ENCODE measurements at regions not wholly inside any gene's neighbourhood (a gene's known extent, or its start where the extent isn't known, plus 50 kb on each side); places are given as distances from the start of the nearest gene placed in this dataset.
"Not testable (repeated sequence)": the region's sequence is repeated elsewhere in the genome, so short reads cannot be mapped to it uniquely, and the experiment has no call there.

DNA sequence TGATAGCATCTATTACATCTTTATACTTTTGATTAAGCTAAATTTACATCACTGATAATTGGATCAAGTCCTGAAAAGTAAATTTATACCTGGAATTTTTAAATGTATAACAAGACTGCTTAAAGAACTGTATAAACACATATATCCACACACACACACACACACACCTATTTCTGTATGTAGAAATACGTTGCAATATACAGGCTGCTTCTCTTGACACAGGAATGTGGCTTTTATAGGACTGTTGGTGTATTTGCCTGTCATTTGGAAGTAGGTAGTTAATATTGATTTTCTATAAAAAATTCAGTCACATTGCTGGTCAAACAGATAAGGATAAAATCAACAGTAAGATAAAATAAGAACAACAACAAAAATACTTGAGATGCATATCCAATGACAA lies 708.5 kb upstream of the RAG2 start:
- DNase-seq (ENCODE audit: low spot score) = no peak
- in situ Hi-C loops (cut with MboI; ENCODE audit: low sequenced_read_pairs, unreplicated experiment) = no loop called here
- TF ChIP-seq, protein P1, sequence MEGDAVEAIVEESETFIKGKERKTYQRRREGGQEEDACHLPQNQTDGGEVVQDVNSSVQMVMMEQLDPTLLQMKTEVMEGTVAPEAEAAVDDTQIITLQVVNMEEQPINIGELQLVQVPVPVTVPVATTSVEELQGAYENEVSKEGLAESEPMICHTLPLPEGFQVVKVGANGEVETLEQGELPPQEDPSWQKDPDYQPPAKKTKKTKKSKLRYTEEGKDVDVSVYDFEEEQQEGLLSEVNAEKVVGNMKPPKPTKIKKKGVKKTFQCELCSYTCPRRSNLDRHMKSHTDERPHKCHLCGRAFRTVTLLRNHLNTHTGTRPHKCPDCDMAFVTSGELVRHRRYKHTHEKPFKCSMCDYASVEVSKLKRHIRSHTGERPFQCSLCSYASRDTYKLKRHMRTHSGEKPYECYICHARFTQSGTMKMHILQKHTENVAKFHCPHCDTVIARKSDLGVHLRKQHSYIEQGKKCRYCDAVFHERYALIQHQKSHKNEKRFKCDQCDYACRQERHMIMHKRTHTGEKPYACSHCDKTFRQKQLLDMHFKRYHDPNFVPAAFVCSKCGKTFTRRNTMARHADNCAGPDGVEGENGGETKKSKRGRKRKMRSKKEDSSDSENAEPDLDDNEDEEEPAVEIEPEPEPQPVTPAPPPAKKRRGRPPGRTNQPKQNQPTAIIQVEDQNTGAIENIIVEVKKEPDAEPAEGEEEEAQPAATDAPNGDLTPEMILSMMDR (IDR thresholded peaks at IDR 0.05; ENCODE audit: borderline replicate concordance, control extremely low read depth, extremely low read depth, insufficient read depth, missing control alignments) = no peak

DNA sequence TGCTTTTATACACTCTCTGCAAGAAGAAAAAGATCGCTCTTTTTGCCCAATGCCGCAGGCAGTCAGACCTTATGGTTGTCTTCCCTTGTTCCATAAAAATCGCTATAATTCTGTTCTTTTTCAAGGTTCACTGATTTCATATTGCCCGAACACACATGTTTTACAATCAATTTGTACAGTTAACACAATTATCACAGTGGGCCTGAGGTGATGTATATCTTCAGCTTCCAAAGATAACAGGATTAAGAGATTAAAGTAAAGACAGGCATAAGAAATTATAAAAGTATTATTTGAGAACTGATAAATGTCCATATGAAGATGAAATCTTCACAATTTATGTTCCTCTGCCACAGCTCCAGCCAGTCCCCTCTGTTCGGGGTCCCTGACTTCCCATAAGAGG lies 703.4 kb upstream of the RAG2 start:
- in situ Hi-C loops (cut with MboI; ENCODE audit: low sequenced_read_pairs, unreplicated experiment); DNase-seq (ENCODE audit: low spot score): not testable (repeated sequence)

DNA sequence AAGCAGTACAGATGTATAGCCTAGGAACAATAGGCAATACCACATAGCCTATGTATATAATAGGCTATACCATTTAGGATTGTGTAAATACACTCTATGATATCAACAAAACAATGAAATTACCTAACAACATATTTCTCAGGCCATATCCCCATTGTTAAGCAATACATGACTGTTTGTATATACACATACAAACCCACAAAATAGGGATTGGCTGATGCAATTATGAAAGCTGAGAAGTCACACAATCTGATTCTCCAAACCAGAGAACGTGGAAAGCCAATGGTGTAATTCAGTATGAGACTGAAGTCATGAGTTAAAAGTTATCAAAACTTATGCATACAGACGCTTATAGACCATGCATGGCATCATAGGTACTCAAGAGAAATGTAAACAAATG lies 700.1 kb upstream of the RAG2 start:
- TF ChIP-seq, protein P1 (IDR thresholded peaks at IDR 0.05; ENCODE audit: borderline replicate concordance, control extremely low read depth, extremely low read depth, insufficient read depth, missing control alignments) = no peak
- no peak for DNase-seq (ENCODE audit: low spot score)
- in situ Hi-C loops (cut with MboI; ENCODE audit: low sequenced_read_pairs, unreplicated experiment) = no loop called here

DNA sequence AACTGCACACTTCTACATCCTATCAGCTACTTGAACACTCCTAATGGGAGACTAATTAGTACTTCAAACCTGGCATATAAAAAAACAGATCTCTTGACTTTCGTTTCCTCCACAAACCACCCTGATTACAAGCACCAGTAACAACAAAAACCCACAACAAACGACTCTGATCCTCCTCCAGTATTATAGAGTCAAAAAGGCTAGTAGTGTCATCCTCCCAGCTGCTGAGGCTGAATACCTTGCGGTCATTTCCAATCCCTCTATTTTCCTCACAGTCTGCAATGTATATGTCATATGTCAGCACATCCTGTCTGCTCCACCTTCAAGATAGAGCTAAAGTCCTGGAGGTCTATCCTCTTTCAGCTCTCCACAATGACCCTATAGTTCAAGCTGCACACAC lies 688.9 kb upstream of the RAG2 start:
- in situ Hi-C loops (cut with MboI; ENCODE audit: low sequenced_read_pairs, unreplicated experiment) = no loop called here
- TF ChIP-seq, protein P1 (IDR thresholded peaks at IDR 0.05; ENCODE audit: borderline replicate concordance, control extremely low read depth, extremely low read depth, insufficient read depth, missing control alignments) = no peak
- no peak for DNase-seq (ENCODE audit: low spot score)

DNA sequence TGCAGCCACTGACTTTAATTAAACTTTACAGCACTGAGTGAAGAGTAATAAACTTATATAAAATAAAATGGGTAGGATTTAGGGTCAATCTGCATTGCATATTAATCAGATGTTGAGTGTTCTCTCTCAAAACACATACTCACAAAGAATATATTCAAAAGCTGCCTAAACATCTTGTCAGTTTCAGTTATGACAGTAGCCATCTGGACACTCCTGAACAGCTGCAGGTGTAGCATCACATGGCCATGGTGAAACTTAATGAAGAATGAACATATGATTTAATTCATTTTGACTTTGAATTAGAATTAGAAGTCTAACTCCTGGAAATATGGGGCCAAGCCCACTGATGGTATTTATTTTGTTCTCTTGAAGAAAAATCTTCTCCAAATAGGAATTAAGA lies 684.3 kb upstream of the RAG2 start:
- TF ChIP-seq, protein P1 (IDR thresholded peaks at IDR 0.05; ENCODE audit: borderline replicate concordance, control extremely low read depth, extremely low read depth, insufficient read depth, missing control alignments) = no peak
- no peak for DNase-seq (ENCODE audit: low spot score)
- in situ Hi-C loops (cut with MboI; ENCODE audit: low sequenced_read_pairs, unreplicated experiment) = no loop called here

DNA sequence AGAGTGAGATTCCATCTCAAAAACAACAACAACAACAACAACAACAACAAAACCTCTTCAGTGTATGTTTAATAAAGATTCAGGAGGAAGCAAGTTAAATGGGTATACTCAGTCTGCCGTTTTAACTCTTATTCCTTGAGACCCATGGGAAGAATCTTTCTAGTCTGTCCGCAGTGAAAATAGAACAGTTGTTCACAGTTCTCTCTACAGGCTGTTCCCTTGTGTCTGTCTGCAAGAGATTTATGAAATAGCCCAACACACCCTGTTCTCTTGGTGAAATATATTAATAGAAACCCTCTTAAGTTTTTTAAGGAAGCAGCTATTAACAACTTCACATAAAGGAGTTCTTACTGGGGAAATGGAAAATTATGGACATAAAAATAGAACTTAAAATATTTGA lies 682.2 kb upstream of the RAG2 start:
- no peak for DNase-seq (ENCODE audit: low spot score)
- in situ Hi-C loops (cut with MboI; ENCODE audit: low sequenced_read_pairs, unreplicated experiment) = no loop called here
- TF ChIP-seq, protein P1 (IDR thresholded peaks at IDR 0.05; ENCODE audit: borderline replicate concordance, control extremely low read depth, extremely low read depth, insufficient read depth, missing control alignments) = no peak

DNA sequence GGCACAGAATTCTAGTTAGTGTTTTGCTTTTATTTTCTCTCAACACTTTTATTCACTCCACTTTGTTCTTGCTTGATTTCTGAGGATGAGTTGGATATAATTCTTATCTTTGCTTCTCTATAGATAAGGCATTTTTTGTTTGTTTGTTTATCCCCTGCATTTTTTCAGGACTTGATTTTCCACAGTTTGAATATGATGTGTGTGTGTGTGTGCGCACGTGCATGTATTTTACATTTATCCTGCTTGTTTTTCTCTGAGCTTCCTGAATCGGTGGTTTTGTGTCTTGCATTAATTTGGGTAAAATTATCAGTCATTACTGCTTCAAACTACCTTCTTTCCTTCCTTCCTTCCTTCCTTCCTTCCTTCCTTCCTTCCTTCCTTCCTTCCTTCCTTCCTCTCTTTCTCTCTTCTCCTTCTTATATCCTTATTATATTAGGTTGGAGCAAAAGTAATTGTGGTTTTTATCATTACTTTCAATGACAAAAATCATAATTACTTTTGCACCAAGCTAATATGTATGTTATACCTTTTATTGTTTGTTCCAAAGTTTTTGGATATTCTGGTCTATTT lies 679.9 kb upstream of the RAG2 start:
- DNase-seq (ENCODE audit: low spot score) = no peak
- in situ Hi-C loops (cut with MboI; ENCODE audit: low sequenced_read_pairs, unreplicated experiment) = no loop called here
- TF ChIP-seq, protein P1 (IDR thresholded peaks at IDR 0.05; ENCODE audit: borderline replicate concordance, control extremely low read depth, extremely low read depth, insufficient read depth, missing control alignments) = no peak

Measured in GM13976 (cell line).